NCI-H1105 treated with DMSO at 0.1 percent for 48 hours (cell line): ENCODE measurements at regions not wholly inside any gene's neighbourhood (a gene's known extent, or its start where the extent isn't known, plus 50 kb on each side); places are given as distances from the start of the nearest gene placed in this dataset.
A peak's percentile ranks its signal among the peaks of the same experiment; 100 is the strongest.

Experiments
- DNase-seq: peaks from one replicate; lab custom pipeline; 2025; lab: John Stamatoyannopoulos, UW

GRCh38 chr4:96183611-96184010, 343.7 kb downstream of the PDHA2 start:
- peak; percentile 66 for DNase-seq

DNA sequence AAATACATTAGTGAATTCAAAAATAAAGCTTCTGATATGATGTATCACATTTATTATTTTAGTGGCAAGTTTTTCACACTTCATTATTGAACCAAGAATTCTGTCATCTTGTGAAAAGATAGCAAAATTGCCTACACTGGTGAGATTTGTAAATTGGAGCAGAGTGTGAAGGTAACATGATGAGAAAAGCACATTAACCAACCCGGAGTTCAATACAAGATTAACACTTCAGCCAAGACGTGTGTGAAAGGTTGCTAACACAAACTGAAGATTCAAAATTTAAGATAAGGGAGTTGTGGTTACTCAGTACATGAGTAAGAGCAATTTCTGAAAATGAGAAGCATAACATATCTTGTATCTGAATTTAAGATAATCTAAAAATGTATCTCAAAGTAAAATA, 346.7 kb downstream of the PDHA2 start:
- DNase-seq: no peak

- no peak for DNase-seq
These were observed 349.9 kb downstream of the PDHA2 start for GRCh38 chr4:96189761-96190160.

DNA sequence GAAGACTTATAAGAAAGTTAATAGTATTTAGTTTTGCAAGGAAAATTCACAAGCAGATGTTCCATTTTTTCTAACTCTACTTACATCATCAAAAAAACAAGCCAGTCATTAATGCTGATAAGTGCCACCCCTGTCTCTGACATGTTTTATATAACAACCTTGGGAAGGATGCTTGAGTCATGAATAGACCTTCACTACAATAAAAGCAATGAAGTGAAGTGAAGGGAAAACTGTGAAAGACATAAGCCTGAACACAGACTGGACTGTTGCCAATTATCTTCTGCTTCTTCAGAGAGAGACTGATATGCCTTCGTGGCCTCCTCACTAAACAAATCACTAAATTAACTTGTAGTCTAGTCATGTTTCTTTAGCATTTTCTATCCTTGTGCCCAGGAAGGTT, 353.2 kb downstream of the PDHA2 start:
- DNase-seq: no peak

DNA sequence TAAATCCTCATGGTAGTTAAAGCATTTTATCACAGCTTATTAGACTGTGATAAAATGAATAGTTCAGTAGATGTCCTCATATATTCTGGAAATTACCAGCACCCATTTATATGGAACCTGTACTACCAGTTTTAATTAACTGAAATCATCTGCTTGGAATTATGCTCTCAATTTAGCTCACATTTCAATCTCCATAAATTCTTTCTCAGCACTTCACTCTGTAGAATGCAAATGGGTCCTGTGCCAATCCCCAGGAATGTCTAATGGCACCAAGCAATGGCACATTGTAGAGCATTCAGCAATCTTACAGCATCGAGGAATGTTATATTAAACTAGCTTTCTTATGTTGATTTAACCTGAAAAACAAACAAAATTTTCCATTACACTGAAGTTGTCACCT, 355.1 kb downstream of the PDHA2 start:
- no peak for DNase-seq

DNA sequence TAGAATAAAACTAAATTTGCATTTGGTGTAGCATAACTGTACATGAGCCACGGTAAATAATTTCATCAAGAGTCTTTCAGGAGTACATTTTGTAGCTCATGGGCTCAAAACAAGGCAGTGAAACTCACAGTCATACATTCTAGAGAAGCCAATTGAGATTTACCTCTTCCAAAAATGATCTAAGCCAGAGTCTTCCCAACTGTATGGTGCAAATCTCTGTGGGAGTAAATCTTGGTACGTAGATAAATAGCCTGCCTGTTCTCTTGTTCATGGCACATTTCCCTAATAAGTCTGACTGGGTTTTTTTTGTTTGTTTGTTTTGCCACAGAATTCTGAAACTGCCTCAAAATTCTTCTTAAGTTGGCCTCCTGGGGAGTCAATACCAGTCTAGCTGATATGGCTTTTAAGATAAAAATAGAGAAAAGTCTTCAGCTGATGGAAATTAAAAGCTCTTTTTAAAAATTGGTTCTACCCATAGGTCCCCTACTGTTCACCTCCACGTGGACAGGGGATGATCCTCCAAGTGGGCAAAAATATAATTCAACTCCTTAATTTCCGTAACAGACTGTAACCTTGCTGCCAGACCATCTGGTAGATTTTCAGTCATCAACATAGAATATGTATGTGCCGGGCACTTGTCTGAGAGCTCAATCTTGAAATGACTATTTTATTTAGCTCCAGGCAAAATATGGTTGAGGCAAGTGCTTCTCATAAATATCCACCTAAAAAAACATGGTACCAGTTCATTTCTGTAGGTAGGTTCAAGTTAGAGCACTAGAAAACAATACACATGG, 365.4 kb downstream of the PDHA2 start:
- DNase-seq: no peak

DNA sequence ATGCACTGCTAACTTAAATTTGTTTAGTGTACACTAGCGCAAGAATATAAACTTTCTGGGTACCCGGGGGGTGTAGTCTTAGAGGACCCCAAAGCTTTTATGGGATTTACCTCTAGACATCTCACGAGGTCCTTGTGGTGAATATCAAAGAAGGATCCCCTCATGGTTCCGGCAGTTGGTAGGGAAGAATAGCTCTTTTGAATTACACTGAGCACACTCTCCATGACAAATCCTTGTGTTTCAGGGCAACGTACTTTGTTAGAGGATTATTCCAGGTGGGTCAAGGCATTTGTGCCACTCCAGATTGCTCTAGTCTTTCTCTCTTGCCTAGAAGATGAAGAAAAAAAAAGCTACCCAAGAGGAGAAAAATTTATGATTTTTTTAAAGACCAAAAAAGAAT, 387.6 kb downstream of the PDHA2 start:
- DNase-seq: no peak

GRCh38 chr4:96228463-96228862, 388.6 kb downstream of the PDHA2 start:
- no peak for DNase-seq

DNA sequence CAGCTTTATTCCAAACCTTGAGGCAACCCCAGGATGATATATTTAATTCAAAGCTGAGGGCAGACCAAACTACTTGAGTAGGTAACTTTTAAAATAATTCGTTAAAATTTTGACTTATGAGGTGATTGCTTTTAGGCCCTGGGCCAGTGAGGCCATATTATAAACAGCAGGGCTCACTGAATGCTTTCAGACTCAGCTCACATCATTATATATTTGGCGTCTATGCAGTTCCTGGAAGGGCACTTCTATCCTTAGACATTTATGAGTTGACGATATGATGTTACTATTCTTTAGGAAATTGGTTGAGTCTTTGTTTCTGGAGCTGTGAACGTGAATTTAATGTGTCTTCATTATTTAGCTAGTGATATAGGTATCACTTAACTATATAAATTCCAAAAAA, 400.1 kb downstream of the PDHA2 start:
- DNase-seq: no peak

DNA sequence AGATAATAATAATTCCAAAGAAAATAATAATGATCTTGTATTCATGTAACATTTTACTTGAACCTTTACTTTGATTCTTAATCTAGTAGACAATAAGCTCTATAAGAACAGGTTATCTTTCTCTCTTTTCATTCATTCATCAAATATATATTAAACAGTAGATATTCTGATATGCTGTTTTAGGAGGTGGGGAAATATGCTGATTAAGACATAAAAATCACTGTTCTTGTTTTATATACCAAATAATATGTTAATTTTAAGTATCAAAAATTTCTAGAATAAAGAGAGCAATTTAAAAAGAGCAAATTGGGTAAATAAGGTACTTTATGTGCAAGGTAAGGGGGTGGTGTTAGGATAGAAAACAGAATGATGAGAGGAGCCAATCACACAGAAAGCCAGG, 401.9 kb downstream of the PDHA2 start:
- DNase-seq: no peak

GRCh38 chr4:96247096-96247495, 407.2 kb downstream of the PDHA2 start:
- no peak for DNase-seq

DNA sequence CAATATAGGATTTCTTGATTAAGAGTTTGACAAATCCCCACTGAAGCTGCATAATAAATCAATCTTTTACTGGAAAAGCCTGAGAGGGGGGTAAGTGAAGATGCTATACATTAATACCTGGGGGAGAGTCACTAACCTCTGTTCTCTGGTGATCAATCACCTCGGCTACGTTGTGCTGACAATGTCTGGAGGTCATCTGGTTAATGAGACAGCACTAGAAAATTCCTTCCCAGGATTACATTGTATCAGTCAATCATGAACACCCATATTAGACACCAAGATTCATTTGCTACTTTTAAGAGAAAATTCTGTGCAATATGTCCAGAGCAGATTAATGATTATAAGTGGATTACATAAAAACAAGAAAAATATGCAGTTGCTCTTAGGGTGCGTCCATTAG, 408.3 kb downstream of the PDHA2 start:
- no peak for DNase-seq

DNA sequence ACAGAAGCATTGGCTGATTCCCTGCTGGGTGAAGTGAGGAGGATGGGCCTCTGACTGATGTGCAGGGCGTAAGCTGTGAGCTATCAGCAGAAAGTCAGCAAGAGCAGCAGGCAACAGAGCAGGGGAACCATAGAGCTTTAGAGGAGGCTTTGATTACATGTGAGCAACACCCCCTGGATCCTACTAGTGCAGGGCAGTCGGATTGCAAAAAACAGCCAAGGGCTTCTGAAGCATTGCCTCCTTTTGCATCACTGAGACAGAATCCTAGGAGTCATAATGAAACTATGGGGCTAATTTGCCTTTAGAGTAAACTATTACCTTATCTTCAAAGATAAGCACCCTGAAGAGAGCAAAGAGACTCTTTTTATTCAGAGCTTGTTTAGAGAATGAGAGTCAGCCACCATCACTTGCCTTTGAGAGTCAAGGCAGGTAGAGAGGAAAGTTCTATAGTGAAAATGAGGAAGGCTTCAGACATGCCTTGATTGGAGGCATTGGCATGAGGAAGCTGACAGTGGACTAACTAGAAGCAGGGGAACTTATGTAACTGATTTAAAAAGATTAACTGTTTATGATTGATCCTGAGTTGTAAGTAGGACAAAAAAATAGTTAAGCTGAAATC, 420.3 kb downstream of the PDHA2 start:
- DNase-seq: no peak

DNA sequence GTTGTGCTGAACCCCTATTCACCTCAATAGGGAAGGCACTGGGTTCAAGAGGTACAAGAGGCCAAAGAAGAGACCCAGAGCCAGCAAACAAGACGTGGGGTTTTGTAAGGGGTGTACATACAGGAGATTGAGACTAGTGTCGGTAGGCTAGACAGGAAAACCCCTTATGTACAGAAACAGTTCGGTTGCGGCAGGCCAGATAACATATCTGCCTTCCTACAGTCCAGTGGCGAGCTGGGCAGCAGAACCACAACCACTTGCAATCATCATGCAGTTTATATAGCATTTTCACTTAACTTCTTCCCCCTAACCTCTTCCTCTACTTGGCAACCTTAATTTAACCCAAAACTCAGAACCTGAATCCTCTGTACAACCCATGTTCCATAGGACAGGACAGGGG, 422.2 kb downstream of the PDHA2 start:
- DNase-seq: no peak

DNA sequence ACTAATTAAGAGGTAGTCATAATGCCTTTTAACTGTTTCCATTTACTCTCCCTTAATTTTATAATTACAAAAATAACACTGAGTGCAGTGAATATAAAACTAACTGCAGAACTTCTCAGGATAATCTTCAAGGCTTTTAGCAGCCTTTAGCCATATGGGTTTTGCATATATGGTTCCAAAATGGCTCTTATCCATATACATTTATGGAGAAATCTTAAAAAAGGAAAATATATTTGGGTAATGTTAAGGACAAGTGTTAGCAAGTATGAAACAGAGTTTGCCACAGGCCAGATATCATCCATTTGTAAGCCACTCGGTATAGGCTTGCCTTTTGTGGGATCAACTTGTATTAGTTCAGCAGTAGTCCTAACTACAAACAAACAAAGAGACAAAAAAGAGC, 423.4 kb downstream of the PDHA2 start:
- no peak for DNase-seq

GRCh38 chr4:96264941-96265463, 425.1 kb downstream of the PDHA2 start:
- no peak for DNase-seq

DNA sequence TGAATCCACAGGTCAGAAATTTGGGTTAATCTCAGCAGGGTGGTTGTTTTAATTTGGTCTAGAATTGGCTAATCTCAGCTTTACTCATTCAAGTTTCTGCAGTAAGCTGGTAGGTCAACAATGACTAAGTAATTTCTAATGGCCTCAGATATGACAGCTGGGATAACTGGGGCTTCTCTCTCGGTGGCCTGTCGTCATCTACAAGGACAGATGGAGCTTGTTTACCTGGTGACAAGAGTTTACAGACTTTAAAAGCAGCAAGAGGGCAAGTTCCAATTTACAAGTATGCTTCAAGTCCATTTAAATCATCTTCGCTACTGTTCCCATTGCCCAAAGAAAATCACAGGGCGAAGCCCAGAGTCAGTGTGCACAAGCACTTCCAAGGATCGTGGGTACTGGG, 453.9 kb downstream of the PDHA2 start:
- DNase-seq: no peak

- no peak for DNase-seq
These were observed 455.3 kb downstream of the PDHA2 start for GRCh38 chr4:96295143-96295741.

- DNase-seq: no peak
These were observed 461.8 kb downstream of the PDHA2 start for GRCh38 chr4:96301715-96302114.

GRCh38 chr4:96305030-96305429, 465.1 kb downstream of the PDHA2 start:
- no peak for DNase-seq

DNA sequence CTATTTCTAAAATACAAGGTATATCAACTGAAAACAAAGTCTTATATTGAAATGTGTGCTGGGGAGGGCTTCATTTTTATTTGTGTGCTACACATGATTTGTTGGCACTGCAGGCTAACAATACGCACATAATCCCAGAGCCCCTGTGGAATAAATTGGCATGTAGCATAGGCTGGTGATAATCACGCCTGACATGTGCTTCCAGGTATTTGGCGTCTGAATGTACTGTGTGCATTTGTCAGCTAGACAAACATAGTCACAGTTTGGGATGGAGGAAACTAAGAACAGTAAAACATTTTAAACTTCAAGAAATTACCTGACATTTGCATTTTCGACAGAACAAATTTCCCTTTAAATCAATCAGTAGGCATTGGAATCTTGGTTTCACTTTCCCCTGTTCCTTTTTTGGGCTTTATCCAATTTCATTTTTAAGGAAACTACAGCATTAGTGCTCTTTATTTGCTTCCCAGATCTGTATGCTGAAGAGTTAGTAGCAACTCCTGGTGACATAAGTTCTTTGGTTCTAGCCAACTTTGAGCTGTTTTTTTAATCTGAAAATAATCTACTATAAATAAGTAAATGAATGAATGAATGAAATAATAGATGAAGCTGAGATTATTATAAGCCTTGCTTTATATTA, 472.3 kb downstream of the PDHA2 start:
- no peak for DNase-seq

DNA sequence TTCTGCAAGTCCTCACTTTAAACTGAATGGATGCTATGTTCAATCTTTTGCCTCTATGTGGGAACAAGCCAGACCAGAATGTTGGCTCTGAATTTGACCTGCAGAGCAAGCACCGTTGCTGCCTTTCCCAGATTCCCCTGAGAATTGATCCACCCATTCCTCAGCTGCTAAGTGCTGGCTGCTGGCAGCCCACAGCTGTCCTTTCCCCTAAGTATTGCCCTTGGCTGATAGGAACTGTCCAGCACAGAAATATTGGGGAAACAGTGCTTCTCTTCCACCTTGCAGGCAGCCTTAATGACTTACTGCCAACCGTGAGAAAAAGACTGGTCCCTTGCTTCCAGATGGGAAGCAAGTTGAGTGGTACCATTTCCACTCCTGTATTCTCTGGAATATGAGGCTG, 475.9 kb downstream of the PDHA2 start:
- DNase-seq: no peak

DNA sequence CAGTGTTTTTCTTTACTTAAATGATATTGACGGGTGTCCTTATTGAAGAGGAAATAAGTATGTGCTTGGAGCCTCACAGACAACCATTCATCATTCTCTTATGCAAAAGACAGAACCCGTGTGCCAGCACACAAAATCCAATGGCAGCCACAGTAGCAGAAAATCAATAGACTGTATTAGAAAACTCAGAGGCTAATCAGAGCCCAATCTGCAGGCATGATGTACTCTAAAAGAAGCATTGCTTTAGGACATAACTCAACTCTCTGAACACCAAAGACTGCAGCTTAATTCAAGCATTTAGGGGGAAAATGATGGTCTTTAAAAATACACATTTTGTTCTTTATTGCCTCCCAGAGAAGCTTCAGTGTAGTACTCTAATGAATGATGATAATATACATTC, 476.9 kb downstream of the PDHA2 start:
- no peak for DNase-seq
